ENCODE measurements at regions not wholly inside any gene's neighbourhood (a gene's known extent, or its start where the extent isn't known, plus 50 kb on each side); places are given as distances from the start of the nearest gene placed in this dataset.

DNA sequence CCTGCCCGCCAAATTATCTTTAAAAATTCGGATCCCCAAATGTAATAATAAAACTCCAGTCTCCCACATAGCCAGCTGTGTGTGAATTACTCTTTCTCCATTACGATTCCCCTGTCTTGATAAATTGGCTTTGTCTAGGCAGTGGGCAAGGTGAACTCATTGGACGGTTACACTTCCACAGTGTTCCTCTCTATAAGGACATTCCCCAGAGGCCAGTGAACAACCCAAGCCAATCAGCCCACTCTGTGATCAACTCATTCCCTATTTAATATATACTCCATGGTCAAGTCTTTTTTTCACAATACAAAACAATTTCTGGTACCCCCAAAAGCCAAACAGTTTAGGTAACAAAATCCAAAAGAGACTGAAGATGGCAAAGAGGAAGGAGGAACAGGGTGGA is 90.5 kb upstream of the DAZL start (continued):
- TF ChIP-seq, protein P1, sequence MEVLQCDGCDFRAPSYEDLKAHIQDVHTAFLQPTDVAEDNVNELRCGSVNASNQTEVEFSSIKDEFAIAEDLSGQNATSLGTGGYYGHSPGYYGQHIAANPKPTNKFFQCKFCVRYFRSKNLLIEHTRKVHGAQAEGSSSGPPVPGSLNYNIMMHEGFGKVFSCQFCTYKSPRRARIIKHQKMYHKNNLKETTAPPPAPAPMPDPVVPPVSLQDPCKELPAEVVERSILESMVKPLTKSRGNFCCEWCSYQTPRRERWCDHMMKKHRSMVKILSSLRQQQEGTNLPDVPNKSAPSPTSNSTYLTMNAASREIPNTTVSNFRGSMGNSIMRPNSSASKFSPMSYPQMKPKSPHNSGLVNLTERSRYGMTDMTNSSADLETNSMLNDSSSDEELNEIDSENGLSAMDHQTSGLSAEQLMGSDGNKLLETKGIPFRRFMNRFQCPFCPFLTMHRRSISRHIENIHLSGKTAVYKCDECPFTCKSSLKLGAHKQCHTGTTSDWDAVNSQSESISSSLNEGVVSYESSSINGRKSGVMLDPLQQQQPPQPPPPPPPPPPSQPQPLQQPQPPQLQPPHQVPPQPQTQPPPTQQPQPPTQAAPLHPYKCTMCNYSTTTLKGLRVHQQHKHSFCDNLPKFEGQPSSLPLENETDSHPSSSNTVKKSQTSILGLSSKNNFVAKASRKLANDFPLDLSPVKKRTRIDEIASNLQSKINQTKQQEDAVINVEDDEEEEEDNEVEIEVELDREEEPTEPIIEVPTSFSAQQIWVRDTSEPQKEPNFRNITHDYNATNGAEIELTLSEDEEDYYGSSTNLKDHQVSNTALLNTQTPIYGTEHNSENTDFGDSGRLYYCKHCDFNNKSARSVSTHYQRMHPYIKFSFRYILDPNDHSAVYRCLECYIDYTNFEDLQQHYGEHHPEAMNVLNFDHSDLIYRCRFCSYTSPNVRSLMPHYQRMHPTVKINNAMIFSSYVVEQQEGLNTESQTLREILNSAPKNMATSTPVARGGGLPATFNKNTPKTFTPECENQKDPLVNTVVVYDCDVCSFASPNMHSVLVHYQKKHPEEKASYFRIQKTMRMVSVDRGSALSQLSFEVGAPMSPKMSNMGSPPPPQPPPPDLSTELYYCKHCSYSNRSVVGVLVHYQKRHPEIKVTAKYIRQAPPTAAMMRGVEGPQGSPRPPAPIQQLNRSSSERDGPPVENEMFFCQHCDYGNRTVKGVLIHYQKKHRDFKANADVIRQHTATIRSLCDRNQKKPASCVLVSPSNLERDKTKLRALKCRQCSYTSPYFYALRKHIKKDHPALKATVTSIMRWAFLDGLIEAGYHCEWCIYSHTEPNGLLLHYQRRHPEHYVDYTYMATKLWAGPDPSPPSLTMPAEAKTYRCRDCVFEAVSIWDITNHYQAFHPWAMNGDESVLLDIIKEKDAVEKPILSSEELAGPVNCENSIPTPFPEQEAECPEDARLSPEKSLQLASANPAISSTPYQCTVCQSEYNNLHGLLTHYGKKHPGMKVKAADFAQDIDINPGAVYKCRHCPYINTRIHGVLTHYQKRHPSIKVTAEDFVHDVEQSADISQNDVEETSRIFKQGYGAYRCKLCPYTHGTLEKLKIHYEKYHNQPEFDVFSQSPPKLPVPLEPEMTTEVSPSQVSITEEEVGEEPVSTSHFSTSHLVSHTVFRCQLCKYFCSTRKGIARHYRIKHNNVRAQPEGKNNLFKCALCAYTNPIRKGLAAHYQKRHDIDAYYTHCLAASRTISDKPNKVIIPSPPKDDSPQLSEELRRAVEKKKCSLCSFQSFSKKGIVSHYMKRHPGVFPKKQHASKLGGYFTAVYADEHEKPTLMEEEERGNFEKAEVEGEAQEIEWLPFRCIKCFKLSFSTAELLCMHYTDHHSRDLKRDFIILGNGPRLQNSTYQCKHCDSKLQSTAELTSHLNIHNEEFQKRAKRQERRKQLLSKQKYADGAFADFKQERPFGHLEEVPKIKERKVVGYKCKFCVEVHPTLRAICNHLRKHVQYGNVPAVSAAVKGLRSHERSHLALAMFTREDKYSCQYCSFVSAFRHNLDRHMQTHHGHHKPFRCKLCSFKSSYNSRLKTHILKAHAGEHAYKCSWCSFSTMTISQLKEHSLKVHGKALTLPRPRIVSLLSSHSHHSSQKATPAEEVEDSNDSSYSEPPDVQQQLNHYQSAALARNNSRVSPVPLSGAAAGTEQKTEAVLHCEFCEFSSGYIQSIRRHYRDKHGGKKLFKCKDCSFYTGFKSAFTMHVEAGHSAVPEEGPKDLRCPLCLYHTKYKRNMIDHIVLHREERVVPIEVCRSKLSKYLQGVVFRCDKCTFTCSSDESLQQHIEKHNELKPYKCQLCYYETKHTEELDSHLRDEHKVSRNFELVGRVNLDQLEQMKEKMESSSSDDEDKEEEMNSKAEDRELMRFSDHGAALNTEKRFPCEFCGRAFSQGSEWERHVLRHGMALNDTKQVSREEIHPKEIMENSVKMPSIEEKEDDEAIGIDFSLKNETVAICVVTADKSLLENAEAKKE (CRISPR knock-in tag; IDR thresholded peaks at IDR 0.05) = no peak
- TF ChIP-seq EZH2phosphoT487 (IDR thresholded peaks at IDR 0.05; ENCODE audit: unreplicated experiment) (no peak), ZNF114 (CRISPR knock-in tag; IDR thresholded peaks at IDR 0.05) (no peak)
- TF ChIP-seq, protein P2, sequence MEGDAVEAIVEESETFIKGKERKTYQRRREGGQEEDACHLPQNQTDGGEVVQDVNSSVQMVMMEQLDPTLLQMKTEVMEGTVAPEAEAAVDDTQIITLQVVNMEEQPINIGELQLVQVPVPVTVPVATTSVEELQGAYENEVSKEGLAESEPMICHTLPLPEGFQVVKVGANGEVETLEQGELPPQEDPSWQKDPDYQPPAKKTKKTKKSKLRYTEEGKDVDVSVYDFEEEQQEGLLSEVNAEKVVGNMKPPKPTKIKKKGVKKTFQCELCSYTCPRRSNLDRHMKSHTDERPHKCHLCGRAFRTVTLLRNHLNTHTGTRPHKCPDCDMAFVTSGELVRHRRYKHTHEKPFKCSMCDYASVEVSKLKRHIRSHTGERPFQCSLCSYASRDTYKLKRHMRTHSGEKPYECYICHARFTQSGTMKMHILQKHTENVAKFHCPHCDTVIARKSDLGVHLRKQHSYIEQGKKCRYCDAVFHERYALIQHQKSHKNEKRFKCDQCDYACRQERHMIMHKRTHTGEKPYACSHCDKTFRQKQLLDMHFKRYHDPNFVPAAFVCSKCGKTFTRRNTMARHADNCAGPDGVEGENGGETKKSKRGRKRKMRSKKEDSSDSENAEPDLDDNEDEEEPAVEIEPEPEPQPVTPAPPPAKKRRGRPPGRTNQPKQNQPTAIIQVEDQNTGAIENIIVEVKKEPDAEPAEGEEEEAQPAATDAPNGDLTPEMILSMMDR (conservative IDR thresholded peaks at IDR 0.05; ENCODE audit: low read depth in 2 of 2) = no peak
- TF ChIP-seq, protein P3, sequence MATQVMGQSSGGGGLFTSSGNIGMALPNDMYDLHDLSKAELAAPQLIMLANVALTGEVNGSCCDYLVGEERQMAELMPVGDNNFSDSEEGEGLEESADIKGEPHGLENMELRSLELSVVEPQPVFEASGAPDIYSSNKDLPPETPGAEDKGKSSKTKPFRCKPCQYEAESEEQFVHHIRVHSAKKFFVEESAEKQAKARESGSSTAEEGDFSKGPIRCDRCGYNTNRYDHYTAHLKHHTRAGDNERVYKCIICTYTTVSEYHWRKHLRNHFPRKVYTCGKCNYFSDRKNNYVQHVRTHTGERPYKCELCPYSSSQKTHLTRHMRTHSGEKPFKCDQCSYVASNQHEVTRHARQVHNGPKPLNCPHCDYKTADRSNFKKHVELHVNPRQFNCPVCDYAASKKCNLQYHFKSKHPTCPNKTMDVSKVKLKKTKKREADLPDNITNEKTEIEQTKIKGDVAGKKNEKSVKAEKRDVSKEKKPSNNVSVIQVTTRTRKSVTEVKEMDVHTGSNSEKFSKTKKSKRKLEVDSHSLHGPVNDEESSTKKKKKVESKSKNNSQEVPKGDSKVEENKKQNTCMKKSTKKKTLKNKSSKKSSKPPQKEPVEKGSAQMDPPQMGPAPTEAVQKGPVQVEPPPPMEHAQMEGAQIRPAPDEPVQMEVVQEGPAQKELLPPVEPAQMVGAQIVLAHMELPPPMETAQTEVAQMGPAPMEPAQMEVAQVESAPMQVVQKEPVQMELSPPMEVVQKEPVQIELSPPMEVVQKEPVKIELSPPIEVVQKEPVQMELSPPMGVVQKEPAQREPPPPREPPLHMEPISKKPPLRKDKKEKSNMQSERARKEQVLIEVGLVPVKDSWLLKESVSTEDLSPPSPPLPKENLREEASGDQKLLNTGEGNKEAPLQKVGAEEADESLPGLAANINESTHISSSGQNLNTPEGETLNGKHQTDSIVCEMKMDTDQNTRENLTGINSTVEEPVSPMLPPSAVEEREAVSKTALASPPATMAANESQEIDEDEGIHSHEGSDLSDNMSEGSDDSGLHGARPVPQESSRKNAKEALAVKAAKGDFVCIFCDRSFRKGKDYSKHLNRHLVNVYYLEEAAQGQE (IDR thresholded peaks at IDR 0.05; ENCODE audit: unreplicated experiment) = no peak

Data from GM23338 (cell line).